Astrocyte of the spinal cord (primary cell): ENCODE measurements at regions not wholly inside any gene's neighbourhood (a gene's known extent, or its start where the extent isn't known, plus 50 kb on each side); places are given as distances from the start of the nearest gene placed in this dataset.
A peak's percentile ranks its signal among the peaks of the same experiment; 100 is the strongest.

ENCODE experiments used
- DNase-seq: peaks from one replicate; pipeline ENCODE4 v3.0.0; 2011; ENCODE audit warnings: low read depth, low spot score
- H3K4me3 ChIP-seq: 2 replicates; pipeline ENCODE4 v1.5.1; 2011; ENCODE audit warnings: low read depth, mild to moderate bottlenecking, low read length, moderate library complexity
- CTCF ChIP-seq: IDR thresholded peaks from 2 replicates; pipeline ENCODE4 v1.5.1; 2012; ENCODE audit warnings: low read depth, mild to moderate bottlenecking, low read length, inconsistent platforms
- in situ Hi-C: cut with HindIII; loops from 2 replicates; pipeline ENCODE4 v1.10.0; 2017; ENCODE audit warnings: low sequenced_read_pairs

GRCh38 chr4:130659320-130659719 is 1563.4 kb downstream of the C4orf33 start:
- H3K4me3 ChIP-seq: no peak overlapping the region
- DNase-seq: no peak
- in situ Hi-C loops: no loop called here
- TF ChIP-seq CTCF: no peak

GRCh38 chr4:130668859-130669258 is 1572.9 kb downstream of the C4orf33 start:
- no peak overlapping the region for H3K4me3 ChIP-seq
- in situ Hi-C loops: no loop called here
- TF ChIP-seq CTCF: no peak
- DNase-seq: no peak

GRCh38 chr4:130675266-130675665 is 1579.3 kb downstream of the C4orf33 start:
- no peak overlapping the region for H3K4me3 ChIP-seq
- DNase-seq: no peak
- in situ Hi-C loops: no loop called here
- TF ChIP-seq CTCF: no peak

- no peak overlapping the region for H3K4me3 ChIP-seq
- no peak for TF ChIP-seq CTCF
- in situ Hi-C loops: no loop called here
- peak; percentile 1 for DNase-seq
These were observed 1593.2 kb downstream of the C4orf33 start for GRCh38 chr4:130689181-130689580.

- in situ Hi-C loops: no loop called here
- no peak for TF ChIP-seq CTCF
- H3K4me3 ChIP-seq: no peak overlapping the region
- no peak for DNase-seq
These were observed 1602.3 kb downstream of the C4orf33 start for GRCh38 chr4:130698251-130698650.

- in situ Hi-C loops: no loop called here
- no peak for TF ChIP-seq CTCF
- H3K4me3 ChIP-seq: no peak overlapping the region
- no peak for DNase-seq
These were observed 1603.1 kb downstream of the C4orf33 start for GRCh38 chr4:130699004-130699403.
